Lower leg skin (tissue), 3 donors: ENCODE measurements at regions not wholly inside any gene's neighbourhood (a gene's known extent, or its start where the extent isn't known, plus 50 kb on each side); places are given as distances from the start of the nearest gene placed in this dataset.
"Not testable (repeated sequence)": the region's sequence is repeated elsewhere in the genome, so short reads cannot be mapped to it uniquely, and the experiment has no call there.

Source experiments
- DNase-seq, 2 donors: peaks; one replicate each; pipeline ENCODE4 v3.0.0-alpha.2; 2019; ENCODE audit warnings: low spot score in 2 of 2
- H3K4me3 ChIP-seq: fragments of 200-600 bp; sonication (generic); 2 replicates; pipeline ENCODE4 v1.5.1; 2017; ENCODE audit warnings: mild to moderate bottlenecking, low read depth; ENCODE audit not compliant: poor library complexity, severe bottlenecking
- WGBS, 2 donors: methylation state at CpG; one replicate each; pipeline ENCODE4 v1.1.5; 2018; 5-methylcytosine and 5-hydroxymethylcytosine counted together
- intact Hi-C: fragments of 100-400 bp; cut with DNase I; formaldehyde crosslinking; loops from one replicate; pipeline ENCODE4 v1.15.0; 2023; ENCODE audit warnings: low total_unique reads

GRCh38 chr13:52234928-52235327 is 75.5 kb upstream of the NEK3 start:
- DNase-seq, intact Hi-C loops: not testable (repeated sequence)
- 77 to 90% methylated on average over 3 of the region's 3 CpGs for WGBS, 2 donors

GRCh38 chr13:52223063-52223462 is 63.7 kb upstream of the NEK3 start:
- H3K4me3 ChIP-seq, intact Hi-C loops, DNase-seq: not testable (repeated sequence)
- WGBS, 2 donors = 62 to 64% methylated on average over 1 of the region's 1 CpG

More at GRCh38 chr13:52234928-52235327, 75.5 kb upstream of the NEK3 start:
- not testable (repeated sequence) for H3K4me3 ChIP-seq

GRCh38 chr13:52213920-52214319 is 54.5 kb upstream of the NEK3 start:
- WGBS, 2 donors = 91 to 93% methylated on average over 1 of the region's 1 CpG

GRCh38 chr13:52212886-52213285 is 53.5 kb upstream of the NEK3 start:
- intact Hi-C loops, H3K4me3 ChIP-seq, DNase-seq: not testable (repeated sequence)
- 58 to 73% methylated on average over 1 of the region's 1 CpG for WGBS, 2 donors

More at GRCh38 chr13:52213920-52214319, 54.5 kb upstream of the NEK3 start:
- intact Hi-C loops, DNase-seq, H3K4me3 ChIP-seq: not testable (repeated sequence)

- H3K4me3 ChIP-seq, DNase-seq, intact Hi-C loops: not testable (repeated sequence)
- 45 to 54% methylated on average over 6 of the region's 6 CpGs for WGBS, 2 donors
Observed at GRCh38 chr13:52211416-52211776, 52.0 kb upstream of the NEK3 start.

- intact Hi-C loops, H3K4me3 ChIP-seq, DNase-seq: not testable (repeated sequence)
- WGBS, 2 donors = 74 to 82% methylated on average over 5 to 7 of the region's 7 CpGs
Observed at GRCh38 chr13:52210564-52211415, 51.4 kb upstream of the NEK3 start.
